Testis (tissue), 2 donors: ENCODE measurements at regions not wholly inside any gene's neighbourhood (a gene's known extent, or its start where the extent isn't known, plus 50 kb on each side); places are given as distances from the start of the nearest gene placed in this dataset.

ENCODE experiments used
- POLR2A ChIP-seq: fragments of 450-650 bp; IDR thresholded peaks from one replicate; pipeline ENCODE4 v1.6.1; 2017; ENCODE audit warnings: antibody characterized with exemption, mild to moderate bottlenecking, moderate library complexity
- TF ChIP-seq, protein P1 (sequence below), 3 experiments: fragments of 450-650 bp in 2 of 3; fragments of 200-600 bp in 1 of 3; sonication (generic) in 1 of 3; IDR thresholded peaks; one replicate each; pipeline ENCODE4 v1.5.1; 2016 to 2019; ENCODE audit warnings: antibody characterized with exemption in 3 of 3, mild to moderate bottlenecking in 2 of 3, moderate library complexity in 1 of 3

DNA sequence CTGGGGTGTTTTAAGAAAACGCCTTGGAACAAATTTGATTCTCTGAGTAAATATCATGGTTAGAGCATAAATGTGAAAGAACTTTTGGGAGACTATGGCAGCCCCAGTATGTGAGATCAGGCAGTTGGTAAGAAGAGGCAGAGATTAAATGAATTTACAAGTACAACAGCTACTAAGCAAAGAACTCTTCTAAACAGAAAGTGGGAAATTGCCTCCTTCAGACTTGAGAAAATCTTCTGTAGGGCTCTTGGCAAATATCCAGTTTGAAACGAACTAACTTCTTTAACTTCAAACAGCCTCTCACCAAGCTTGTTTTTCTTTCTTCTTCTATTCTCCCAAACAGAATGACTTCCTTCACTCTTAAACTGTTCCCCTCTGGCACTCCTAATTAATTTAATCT is 337.7 kb downstream of the SIPA1L2 start:
- TF ChIP-seq, protein P1, sequence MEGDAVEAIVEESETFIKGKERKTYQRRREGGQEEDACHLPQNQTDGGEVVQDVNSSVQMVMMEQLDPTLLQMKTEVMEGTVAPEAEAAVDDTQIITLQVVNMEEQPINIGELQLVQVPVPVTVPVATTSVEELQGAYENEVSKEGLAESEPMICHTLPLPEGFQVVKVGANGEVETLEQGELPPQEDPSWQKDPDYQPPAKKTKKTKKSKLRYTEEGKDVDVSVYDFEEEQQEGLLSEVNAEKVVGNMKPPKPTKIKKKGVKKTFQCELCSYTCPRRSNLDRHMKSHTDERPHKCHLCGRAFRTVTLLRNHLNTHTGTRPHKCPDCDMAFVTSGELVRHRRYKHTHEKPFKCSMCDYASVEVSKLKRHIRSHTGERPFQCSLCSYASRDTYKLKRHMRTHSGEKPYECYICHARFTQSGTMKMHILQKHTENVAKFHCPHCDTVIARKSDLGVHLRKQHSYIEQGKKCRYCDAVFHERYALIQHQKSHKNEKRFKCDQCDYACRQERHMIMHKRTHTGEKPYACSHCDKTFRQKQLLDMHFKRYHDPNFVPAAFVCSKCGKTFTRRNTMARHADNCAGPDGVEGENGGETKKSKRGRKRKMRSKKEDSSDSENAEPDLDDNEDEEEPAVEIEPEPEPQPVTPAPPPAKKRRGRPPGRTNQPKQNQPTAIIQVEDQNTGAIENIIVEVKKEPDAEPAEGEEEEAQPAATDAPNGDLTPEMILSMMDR (IDR thresholded peaks at IDR 0.05) = no peak
- no peak for TF ChIP-seq POLR2A
